HG03196 (cell line): ENCODE measurements at regions not wholly inside any gene's neighbourhood (a gene's known extent, or its start where the extent isn't known, plus 50 kb on each side); places are given as distances from the start of the nearest gene placed in this dataset.

Experiments
- ATAC-seq: cut with Tn5 transposase; IDR thresholded peaks from one replicate; pipeline ENCODE4 v1.9.1; 2021; ENCODE audit not compliant: unreplicated experiment

GRCh38 chr4:153034681-153035080 is 98.6 kb downstream of the FHDC1 start:
- ATAC-seq: no peak

GRCh38 chr4:153036931-153037482 is 100.9 kb downstream of the FHDC1 start:
- no peak for ATAC-seq

GRCh38 chr4:153038623-153039311 is 102.6 kb downstream of the FHDC1 start:
- ATAC-seq: no peak

- no peak for ATAC-seq
Measured at GRCh38 chr4:153039542-153040185, 103.5 kb downstream of the FHDC1 start.

GRCh38 chr4:153040677-153041076 is 104.6 kb downstream of the FHDC1 start:
- no peak for ATAC-seq

- ATAC-seq: no peak
Measured at GRCh38 chr4:153044036-153044435, 107.9 kb downstream of the FHDC1 start.

GRCh38 chr4:153045111-153045982 is 109.2 kb downstream of the FHDC1 start:
- no peak for ATAC-seq

GRCh38 chr4:153058671-153059060 is 122.5 kb downstream of the FHDC1 start:
- no peak for ATAC-seq

- ATAC-seq: no peak
Measured at GRCh38 chr4:153060196-153060595, 124.1 kb downstream of the FHDC1 start.

- no peak for ATAC-seq
Measured at GRCh38 chr4:153061971-153062370, 125.8 kb downstream of the FHDC1 start.

GRCh38 chr4:153062652-153063168 is 126.6 kb downstream of the FHDC1 start:
- no peak for ATAC-seq

- ATAC-seq: no peak
Measured at GRCh38 chr4:153063490-153063889, 127.4 kb downstream of the FHDC1 start.

- no peak for ATAC-seq
Measured at GRCh38 chr4:153064571-153064970, 128.4 kb downstream of the FHDC1 start.

GRCh38 chr4:153065276-153065675 is 129.2 kb downstream of the FHDC1 start:
- no peak for ATAC-seq

- no peak for ATAC-seq
Measured at GRCh38 chr4:153067376-153067775, 131.3 kb downstream of the FHDC1 start.

- no peak for ATAC-seq
Measured at GRCh38 chr4:153068751-153069150, 132.6 kb downstream of the FHDC1 start.

- ATAC-seq: no peak
Measured at GRCh38 chr4:153071958-153072598, 132.2 kb upstream of the TRIM2 start.

- no peak for ATAC-seq
Measured at GRCh38 chr4:153072661-153073060, 131.6 kb upstream of the TRIM2 start.

GRCh38 chr4:153074486-153074885 is 129.8 kb upstream of the TRIM2 start:
- ATAC-seq: no peak

GRCh38 chr4:153074936-153075630 is 129.2 kb upstream of the TRIM2 start:
- no peak for ATAC-seq
